NCI-H526 treated with DMSO at 0.1 percent for 48 hours (cell line): ENCODE measurements at regions not wholly inside any gene's neighbourhood (a gene's known extent, or its start where the extent isn't known, plus 50 kb on each side); places are given as distances from the start of the nearest gene placed in this dataset.
"Not testable (repeated sequence)": the region's sequence is repeated elsewhere in the genome, so short reads cannot be mapped to it uniquely, and the experiment has no call there.

Experiments used
- DNase-seq: peaks from one replicate; lab custom pipeline; 2025; lab: John Stamatoyannopoulos, UW

DNA sequence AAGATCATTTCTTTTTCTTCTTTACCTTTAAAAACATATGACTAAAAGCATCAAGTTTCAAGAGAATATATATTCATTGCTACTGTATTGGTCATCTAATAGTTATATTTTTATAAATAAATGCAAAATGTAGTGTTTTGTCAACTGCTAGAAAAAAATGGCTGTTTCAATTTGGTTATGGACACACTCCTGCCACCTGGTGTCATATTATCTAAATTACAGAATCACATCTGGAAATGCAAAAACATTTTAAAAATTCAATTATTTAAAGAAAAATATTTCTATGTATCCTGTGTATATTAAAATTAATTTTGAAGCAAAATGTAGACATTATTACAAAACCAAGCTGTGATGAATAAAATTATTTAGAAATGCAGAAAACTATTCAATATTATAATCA is 329.4 kb upstream of the PCDH18 start:
- DNase-seq = no peak

- DNase-seq = no peak
Measured at GRCh38 chr4:137853424-137853823, 321.1 kb upstream of the PCDH18 start.

- DNase-seq = no peak
Measured at GRCh38 chr4:137852326-137852725, 320.0 kb upstream of the PCDH18 start.

- DNase-seq = no peak
Measured at GRCh38 chr4:137851435-137851834, 319.1 kb upstream of the PCDH18 start.

- DNase-seq = not testable (repeated sequence)
Measured at GRCh38 chr4:137827945-137828344, 295.7 kb upstream of the PCDH18 start.

DNA sequence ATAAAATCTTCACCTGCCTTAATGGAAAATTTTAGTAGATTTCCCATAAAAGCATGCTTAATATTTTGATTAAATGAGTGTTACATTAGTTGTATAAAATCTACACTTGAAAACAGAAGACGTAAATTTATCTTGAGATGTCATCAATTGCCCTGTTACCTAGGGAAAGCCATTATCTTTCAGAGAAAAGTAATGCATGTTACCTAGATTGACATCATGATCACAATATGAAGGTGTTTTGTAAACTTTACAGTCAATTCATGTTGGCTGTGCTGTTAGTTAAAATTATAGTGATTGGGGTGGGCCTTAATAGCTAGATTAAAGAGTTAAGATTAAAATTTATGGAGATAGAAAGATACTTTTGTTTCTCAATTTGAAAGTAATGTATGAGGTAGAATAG is 293.2 kb upstream of the PCDH18 start:
- no peak for DNase-seq

DNA sequence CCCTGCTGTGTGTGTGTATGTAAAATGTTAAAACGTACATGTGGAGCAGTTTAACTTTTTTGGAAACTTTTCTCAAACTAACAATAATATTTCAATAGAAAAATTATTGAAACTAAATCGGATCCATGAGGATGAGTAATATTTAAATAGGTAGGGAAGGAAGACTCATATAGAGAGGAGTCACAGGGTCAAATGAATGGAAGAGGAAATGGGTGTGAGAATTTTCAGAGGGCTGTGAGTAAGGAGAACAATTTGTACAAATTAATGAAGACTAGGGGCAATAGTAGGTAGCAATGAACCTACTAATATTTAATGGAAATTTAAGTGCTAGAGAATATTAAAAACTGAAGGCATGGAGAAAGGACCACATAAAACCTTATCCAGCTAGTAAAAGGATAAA is 290.7 kb upstream of the PCDH18 start:
- no peak for DNase-seq

DNA sequence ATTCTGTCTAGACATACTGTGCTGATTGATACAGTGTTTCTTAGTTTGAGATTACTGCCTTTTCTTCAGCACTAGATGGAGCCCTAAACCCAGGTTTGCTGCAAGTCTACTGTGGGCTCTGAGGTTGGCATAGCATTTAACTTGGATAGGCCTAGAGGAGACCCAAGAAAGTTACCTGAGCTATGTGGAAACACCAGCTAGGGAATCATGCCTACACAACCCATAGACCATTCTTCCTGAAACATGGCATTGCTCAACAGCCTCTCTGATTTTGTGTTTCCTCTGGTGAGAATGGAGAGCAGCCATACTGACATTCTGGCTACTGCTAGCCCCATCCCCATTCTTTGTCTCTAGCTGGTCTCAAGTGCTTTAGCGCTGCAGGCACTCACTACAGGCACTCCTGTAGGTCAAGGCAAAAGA is 287.7 kb upstream of the PCDH18 start:
- DNase-seq = peak; percentile 39

DNA sequence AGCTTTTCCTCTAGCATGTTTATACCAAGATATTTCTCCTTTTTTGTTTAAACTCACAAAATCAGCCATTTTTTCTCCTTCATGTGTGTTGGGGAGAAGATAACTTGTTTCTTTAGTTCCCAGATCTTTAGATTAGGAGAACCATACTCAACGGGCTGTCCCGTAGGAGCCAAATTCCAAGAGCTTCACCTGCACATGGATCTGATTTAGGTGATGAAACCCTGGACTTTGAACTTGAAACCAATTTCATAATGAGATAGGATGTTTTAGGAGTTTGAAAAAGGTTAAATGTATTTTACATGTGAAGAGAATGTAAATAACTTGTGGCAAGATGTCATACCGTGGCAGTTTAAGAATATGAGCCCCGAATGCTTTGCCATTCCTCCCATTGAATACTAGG is 280.0 kb upstream of the PCDH18 start:
- DNase-seq = no peak

DNA sequence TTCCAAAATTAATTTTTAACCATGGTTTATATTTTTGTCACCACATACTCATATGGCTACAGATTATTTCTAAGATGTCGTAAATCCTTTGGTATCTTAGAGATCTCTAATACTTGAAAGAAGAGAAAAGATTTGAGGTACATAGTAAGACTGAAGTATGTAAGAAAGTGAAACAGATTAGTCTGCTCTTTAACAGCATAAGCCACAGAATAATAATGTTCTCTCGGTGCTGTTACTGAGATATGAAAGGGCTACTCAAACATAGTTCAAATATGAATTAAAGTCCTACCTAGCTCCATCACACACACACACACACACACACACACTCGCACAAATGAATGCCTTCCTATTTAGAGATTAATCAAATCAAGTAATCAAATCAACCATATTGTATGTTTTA is 274.1 kb upstream of the PCDH18 start:
- no peak for DNase-seq

GRCh38 chr4:137804906-137805495 is 272.7 kb upstream of the PCDH18 start:
- DNase-seq = no peak

DNA sequence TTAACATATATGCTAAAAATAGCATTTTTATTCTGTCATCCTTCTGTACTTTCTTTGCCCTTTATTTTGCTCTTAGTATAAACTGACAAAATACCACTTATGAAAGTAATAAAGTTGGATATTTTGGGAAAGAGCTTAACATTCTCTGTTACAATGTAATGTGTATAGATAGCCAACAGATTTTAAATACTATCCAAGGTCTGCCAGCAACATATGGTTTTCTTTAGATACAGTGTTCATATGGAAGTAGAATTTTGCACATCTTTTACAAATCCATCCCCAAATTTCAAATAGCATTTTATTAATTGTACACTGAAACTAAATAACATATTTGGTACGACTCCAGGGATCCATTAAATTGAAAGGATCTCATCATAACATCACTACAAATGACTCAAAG is 268.6 kb upstream of the PCDH18 start:
- no peak for DNase-seq

DNA sequence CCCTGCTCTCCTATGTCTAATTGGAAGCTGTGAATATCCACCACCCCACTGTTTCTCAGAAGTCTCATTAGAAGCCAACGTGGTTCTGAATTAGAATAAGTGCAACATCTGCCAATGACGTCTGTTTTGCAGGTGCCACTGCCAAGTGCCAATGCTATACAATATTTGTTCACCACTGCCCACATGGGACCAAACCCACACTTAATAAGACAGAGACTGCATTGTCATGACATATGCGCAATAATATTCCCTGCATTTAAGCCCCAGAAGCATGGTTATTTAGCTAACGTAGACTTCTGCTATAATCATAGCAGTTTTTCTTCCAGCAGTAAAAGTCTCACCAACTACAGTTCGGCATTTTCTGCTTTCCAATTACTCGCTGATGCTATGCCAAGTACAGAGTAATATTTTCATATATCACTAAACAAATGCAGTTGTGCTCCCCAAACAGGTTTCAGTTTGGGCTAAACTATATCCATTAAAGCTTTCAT is 262.5 kb upstream of the PCDH18 start:
- DNase-seq = no peak

DNA sequence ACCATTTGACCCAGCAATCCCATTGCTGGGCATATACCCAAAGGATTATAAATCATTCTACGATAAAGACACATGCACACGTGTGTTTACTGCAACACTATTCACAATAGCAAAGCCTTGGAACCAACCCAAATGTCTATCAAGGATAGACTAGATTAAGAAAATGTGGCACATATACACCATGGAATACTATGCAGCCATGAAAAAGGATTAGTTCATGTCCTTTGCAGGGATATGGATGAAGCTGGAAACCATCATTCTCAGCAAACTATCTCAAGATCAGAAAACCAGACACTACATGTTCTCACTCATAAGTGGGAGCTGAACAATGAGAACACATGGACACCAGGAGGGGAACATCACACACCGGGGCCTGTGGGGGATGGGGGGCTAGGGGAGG is 257.0 kb upstream of the PCDH18 start:
- not testable (repeated sequence) for DNase-seq

- DNase-seq = not testable (repeated sequence)
Measured at GRCh38 chr4:137783923-137784322, 251.6 kb upstream of the PCDH18 start.

GRCh38 chr4:137775701-137776100 is 243.4 kb upstream of the PCDH18 start:
- no peak for DNase-seq

DNA sequence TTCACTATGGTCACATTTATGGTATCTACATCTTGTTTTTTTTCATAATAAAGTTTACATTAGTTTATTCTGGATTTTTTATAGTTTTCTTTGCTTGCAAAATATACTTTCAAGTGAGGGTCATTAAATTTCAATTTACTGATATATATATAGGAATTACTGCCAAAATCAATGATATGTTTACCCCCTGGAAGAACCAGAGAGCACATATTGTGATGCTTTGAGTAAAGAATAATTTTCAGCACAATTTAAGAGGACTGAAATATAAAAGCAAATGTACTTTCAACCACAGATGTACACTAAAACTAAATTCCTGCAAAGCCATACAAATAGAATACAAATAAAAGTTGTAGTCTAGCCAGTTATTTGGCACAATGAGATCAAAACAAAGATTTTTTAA is 242.2 kb upstream of the PCDH18 start:
- DNase-seq = no peak

GRCh38 chr4:137768881-137769280 is 236.6 kb upstream of the PCDH18 start:
- no peak for DNase-seq

GRCh38 chr4:137768196-137768595 is 235.9 kb upstream of the PCDH18 start:
- no peak for DNase-seq

- no peak for DNase-seq
Measured at GRCh38 chr4:137762591-137762990, 230.3 kb upstream of the PCDH18 start.

DNA sequence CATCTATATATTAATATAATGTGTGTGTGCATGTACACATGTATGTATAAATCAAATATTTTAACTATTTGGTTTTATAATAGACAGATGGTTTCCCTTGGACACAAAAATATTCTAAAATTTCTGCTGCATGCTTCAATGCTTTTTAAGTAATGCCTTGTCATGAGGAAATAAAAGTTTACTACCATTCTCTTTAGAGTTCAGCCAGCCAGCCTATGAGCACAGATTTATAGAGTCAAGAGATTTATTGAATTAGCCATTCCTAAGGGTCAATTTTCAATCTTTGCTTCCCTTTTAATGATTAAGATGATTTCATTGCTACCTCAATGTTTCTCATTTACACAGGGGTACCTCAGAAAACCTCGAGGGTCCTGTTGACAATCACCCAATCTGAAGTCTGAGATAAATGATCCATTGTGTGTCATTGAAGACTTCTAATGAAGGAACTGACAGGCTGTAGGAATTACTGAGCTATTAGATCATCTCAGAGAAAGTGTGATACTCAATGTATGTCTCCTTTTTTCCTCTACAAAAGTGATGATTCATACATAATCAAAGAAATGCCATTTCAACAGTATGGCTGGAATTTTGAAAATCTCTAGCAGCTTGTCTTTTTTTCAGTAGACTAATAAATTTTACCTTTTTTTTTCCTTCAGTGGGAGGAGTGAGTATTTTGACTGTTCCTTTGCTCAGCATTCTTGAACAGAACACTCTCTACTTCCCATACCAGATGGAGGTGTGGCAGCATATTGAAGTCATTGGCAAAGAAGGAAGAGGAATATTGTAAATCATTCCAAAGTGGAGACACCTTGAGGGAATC is 222.6 kb upstream of the PCDH18 start:
- DNase-seq = no peak

- no peak for DNase-seq
Measured at GRCh38 chr4:137749466-137749865, 217.2 kb upstream of the PCDH18 start.

DNA sequence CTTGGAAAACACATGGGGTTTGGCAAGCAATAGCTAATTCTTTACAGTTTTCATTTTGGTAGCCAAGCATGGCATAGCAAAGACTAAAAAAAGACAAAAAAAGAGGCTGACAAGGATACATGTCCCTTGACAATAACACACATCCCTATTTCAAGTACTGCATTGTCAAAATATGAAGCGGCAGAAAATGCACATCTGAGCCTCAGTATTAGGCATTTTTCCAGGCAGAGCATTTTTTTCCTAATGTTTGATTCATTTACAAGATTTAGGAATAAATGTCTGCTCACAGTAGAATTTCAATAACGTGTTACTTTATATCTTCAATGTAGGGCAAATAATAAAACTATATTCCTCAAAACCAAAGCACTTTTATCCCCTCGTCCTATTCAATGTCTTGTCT is 216.3 kb upstream of the PCDH18 start:
- DNase-seq = no peak

DNA sequence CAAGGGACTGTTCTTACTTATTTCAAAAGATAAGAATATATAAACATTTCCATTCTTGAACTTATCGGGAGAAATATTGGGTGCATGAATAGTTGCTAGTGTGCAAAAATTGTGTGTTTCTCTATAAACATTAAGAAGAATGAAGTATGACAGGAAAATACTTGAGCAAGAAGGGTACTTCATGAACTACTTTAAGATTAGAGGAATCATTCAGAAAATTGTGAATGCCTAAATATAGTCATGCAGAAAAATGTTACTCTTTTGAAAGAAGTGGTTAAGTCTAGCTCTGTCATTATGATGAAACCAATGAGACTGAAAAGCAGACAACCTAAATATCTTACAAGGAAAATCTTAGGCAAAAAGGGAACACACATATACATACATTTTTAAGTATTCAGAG is 207.8 kb upstream of the PCDH18 start:
- no peak for DNase-seq
